SKM-1 treated with dmso at 0.1 percent for 144 hours (cell line): ENCODE measurements at regions not wholly inside any gene's neighbourhood (a gene's known extent, or its start where the extent isn't known, plus 50 kb on each side); places are given as distances from the start of the nearest gene placed in this dataset.
A peak's percentile ranks its signal among the peaks of the same experiment; 100 is the strongest.

ENCODE experiments used
- DNase-seq: peaks from one replicate; lab custom pipeline; 2025; ENCODE audit not compliant: unreplicated experiment; lab: John Stamatoyannopoulos, UW

DNA sequence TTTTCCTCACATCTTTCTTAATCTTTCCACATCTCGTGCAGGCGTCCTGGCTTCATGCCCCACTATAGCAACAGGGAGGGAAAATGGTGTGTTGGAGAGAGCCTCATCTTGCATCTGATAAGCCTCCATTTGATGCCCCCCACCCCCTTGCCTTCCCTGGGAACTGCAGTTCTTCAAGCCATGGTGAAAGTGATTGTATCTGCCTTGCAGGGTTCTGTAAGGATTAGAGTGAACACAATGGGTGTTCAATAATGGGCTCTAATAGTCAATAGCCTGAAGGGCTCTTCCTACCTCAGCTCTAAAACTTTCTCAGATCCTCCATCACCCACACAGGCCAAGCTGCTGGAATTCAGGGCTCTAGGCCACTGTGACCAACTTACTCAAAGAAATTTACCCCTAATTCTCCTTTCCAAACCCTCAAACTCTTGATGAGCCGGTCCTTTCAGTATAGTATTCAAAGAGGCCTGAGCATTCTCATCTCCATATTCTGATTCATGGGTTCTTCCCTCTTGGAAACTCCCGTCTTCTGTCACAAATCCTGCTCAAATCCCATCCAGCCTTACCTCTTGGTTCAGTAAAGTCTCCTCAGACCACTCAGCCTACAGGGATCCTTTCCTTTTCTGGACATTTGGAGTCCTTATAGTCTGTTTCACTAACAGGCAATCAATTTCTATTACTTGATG is 128.3 kb upstream of the TRIM2 start:
- no peak for DNase-seq

GRCh38 chr4:153076861-153077260 is 127.4 kb upstream of the TRIM2 start:
- DNase-seq = no peak

DNA sequence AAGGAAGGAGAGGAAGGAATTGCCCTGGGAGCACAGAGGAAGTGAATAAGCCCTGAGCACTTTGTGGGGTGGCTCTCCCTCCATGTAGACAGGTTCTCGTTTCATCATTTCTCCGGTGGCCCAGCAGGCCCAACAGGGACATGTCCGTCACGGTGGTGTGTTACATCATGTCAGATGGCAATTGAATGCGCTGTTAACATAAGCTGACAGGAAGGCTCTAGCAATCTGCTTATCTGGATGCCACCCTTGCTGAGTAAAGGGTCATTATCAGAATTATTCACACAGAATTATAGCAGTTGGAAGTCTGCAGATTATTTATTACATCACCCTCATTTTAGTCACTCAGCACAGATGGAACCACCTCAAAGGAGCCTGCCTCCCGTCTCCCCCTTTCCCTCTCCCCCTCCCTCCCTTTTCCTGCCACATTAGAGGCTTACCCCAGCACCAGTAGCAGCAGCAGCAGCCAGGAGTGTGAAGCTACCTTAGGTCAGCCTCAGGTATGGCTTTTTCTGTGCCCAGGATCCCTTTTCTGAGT is 124.3 kb upstream of the TRIM2 start:
- no peak for DNase-seq

- DNase-seq = no peak
Observed at GRCh38 chr4:153081006-153081580, 123.2 kb upstream of the TRIM2 start.

DNA sequence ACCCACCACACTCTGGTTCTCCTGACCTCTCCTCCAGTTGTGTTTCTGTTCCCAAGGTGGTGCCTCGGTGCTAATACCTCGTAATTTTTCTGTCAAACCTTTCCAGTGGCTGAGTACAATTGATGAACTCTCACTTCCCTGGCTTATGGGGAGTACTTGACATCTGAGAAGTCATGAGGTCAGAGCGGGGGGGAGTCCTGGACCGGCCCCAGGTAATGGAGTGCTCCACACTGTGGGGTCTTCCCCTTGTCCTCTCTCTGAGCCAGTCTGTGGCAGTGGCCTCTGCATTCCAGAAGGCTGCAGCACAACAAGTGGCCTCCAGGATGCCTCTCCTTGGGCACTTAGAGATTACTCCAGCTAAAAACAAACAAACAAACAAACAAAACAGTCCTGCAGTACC is 122.5 kb upstream of the TRIM2 start:
- DNase-seq = no peak

DNA sequence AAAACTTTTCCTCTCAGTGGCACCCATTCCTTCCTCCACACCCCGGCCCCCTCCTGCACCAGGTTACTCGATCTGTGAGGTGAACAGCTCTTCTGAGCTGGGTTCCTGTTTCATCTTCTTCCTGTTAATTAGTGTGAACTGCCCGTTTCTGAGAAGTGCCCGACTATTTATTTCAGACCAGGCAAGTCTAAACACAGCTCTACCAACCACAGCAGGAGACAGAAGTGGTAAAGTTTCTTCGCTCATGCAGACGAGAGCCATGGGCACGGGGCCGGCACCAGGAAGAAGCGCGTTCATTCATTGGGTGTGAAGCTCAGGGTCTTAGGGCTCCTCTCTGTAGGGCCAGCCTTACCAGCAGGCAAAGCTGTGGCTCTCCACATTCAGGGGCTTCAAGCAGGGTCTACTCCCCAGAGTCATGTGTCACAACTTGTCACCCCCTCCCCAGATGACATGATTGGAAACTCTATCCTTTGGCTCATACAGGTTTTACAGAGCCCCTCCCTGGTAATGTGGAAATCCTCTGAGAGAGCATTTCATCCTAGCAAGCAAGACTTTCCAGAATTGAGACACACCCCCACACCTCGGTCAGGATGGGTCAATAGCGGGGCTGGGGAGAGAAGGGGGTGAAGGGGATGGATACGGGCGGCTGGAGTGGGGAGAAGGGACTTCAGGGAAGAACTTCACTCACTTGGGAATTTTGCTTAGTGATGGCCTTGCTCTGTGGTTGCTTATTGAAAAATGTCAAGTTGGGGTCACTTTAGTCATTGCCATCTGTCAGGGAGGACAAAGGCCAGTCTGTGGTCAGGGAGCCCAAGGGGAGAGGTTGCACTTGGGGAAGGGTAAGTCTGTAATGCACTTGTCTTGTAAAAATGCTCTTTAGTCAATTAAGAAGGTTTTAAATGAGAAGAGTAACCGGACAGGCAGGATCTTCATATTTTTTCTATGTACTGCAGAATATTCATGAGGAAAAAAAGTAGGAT is 121.6 kb upstream of the TRIM2 start:
- DNase-seq = peak; percentile 80

- DNase-seq = peak; percentile 79
Observed at GRCh38 chr4:153083447-153083947, 120.7 kb upstream of the TRIM2 start.

DNA sequence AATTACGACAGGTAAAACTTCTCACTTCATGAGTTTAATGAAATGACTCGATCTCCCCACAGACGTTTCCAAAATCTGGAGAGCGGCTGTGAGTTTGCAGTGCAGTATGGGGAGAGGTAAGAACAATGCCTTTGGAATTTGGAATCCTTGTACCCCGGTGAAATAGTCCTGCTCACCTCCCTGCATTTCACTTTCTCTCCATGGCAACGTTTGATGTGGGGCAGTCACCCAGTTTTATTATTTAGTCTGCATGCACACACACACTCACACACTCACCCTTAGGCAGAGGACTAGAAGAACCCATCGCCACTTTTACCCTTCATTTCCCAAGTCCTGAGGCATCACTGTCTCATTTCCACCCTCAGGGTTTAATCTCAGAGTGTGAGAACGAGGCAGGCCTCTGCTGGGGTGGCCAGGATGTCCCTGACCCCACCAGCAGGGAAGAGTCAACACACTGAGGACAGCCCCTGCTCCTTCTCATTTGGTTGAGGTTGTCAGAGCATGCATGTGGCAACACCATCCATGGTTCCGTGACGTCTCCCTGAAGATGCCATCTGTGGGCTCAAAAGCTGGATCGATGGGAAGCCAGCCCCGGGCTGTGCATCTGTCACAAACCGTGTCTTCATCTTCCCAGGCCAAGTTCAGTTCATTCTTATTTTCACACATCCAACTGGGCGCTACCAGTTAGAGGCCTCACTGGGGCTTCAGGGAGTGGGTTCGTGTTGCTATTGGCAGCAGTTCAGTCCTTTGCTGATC is 119.8 kb upstream of the TRIM2 start:
- DNase-seq = no peak

DNA sequence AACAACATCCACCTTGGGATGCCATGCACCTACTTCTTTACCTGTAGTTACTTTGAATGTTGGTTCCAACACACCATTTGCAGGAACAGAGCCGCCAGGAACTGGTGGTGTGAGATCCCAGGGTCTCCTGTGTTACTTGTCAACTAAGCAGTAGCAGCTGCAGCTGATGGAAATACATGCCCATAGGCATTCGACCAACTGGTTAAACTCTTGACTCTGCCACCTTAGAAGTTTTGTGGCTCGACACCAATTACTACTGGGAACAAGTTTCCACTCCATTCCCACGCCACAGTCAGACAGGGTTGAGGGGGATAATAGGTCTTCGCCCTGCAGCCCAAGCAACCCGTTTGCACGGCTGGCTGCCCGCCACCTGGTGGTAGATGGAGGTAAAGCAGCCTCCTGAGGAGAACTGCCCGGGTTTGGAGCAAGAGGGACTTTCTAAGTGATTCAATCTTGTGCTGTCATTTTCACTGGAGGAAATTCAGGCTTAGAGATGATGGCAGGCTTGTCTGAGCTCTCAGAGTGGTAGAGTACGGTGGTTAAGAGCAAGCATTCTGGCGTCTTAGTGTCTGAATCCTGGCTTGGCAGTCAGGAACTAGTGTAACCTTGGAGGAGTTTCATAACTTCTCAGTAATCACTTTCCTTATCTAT is 119.1 kb upstream of the TRIM2 start:
- DNase-seq = peak; percentile 59

DNA sequence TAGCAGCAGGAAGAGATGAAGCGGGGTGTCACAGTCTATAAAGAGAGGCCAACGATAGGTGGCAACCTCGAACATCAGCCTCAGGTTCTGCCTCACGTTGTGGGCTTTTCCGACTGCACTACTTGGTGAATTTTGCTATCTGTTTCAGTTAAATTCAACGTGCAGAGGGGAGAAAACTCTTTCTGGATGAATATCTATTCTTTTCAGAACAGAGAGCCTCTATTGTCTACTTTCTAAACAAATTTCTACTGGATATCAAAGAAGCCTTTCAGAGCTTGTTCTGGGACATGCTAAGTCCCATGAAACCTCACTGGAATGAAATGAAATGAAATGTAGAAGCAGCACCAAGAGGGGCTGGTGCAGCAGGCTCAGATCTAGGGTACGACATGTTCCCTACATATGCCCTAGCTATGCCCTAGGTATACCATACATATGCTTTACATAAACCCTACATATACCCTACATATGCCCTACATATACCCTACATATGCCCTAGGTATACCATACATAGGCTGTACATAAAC is 116.5 kb upstream of the TRIM2 start:
- DNase-seq = no peak

GRCh38 chr4:153089742-153090141 is 114.5 kb upstream of the TRIM2 start:
- no peak for DNase-seq

DNA sequence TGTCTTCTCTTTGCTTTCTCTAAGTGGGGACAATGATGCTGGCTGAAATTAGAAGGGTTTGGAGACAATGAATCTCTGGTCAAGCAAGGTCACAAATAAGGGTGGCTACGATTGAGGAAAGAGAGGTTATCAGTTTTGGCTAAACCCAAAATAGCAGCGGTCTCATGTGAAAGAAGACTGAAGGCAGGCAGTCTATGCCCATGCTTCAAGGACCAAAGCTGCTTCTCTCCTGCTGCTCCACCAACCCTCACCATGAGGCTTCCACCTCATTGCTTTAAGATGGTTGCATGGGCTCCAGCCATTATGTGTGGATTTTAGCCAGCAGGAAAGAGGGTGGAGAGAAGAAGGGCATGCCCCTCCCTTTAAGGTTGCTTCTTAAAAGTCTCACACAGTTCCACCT is 114.1 kb upstream of the TRIM2 start:
- DNase-seq = no peak

GRCh38 chr4:153090670-153091385 is 113.4 kb upstream of the TRIM2 start:
- no peak for DNase-seq

DNA sequence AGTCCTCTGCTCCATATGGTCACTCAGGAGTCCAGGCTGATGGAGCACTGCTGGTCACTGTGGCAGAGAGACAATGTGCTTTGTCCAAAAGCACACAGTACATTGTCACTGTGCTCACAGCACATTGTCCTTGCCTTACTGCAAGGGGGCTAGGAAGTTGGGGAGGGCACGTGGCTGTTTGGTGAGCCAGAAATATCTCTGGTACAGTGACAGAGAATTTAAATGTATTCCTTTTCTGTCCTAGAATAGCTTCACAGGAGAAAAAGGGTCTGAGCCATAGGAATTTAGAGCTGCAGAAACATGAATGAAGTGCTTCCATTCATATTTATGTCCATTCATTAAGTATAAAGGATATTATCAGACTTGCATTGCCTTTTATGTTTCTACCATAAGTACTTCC is 110.8 kb upstream of the TRIM2 start:
- DNase-seq = no peak

- DNase-seq = no peak
Observed at GRCh38 chr4:153093802-153094201, 110.4 kb upstream of the TRIM2 start.

GRCh38 chr4:153094435-153094834 is 109.8 kb upstream of the TRIM2 start:
- DNase-seq = no peak

- DNase-seq = no peak
Observed at GRCh38 chr4:153095448-153096204, 108.6 kb upstream of the TRIM2 start.

DNA sequence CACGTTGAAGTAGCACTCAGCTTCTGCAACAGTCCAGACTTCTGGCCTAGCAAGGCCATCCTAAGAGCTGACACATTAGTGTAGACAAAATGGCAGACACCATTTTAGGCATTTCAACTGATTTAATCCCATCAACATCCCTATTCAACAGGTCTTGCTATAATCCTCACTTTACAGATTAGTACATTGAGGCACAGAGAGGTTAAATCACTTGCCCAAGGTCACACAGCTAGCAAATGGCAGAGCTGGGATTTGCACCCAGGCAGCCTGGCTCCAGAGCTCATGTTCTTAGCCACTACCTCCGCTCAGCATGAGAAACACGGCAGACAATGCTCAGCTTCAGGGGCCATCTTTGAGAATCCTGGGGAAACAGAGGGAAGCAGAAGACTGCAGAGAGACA is 107.9 kb upstream of the TRIM2 start:
- DNase-seq = no peak

- no peak for DNase-seq
Observed at GRCh38 chr4:153098427-153098826, 105.8 kb upstream of the TRIM2 start.
